Adipocyte (in vitro differentiated cells): ENCODE measurements at regions not wholly inside any gene's neighbourhood (a gene's known extent, or its start where the extent isn't known, plus 50 kb on each side); places are given as distances from the start of the nearest gene placed in this dataset.
"Not testable (repeated sequence)": the region's sequence is repeated elsewhere in the genome, so short reads cannot be mapped to it uniquely, and the experiment has no call there.

ENCODE experiments used
- DNase-seq: peaks from one replicate; pipeline ENCODE4 v3.0.0-alpha.2; 2015; ENCODE audit warnings: low read depth
- H3K27me3 ChIP-seq: replicated peaks from 2 replicates; pipeline ENCODE4 v1.7.0; 2013; ENCODE audit warnings: mild to moderate bottlenecking, low read length, moderate library complexity; ENCODE audit not compliant: control insufficient read depth, insufficient read depth
- H3K36me3 ChIP-seq: 2 replicates; pipeline ENCODE4 v1.7.0; 2013; ENCODE audit warnings: low read length, mild to moderate bottlenecking, moderate library complexity; ENCODE audit not compliant: control insufficient read depth, insufficient read depth, severe bottlenecking
- H3K4me1 ChIP-seq: 2 replicates; pipeline ENCODE4 v1.7.0; 2013; ENCODE audit warnings: mild to moderate bottlenecking, low read length, moderate library complexity; ENCODE audit not compliant: control insufficient read depth, insufficient read depth
- H3K4me3 ChIP-seq: 2 replicates; pipeline ENCODE4 v1.7.0; 2013; ENCODE audit warnings: mild to moderate bottlenecking, low read length, moderate library complexity
- H3K9ac ChIP-seq: 2 replicates; pipeline ENCODE4 v1.7.0; 2013; ENCODE audit warnings: mild to moderate bottlenecking, low read length, moderate library complexity
- H3K9me3 ChIP-seq: 2 replicates; pipeline ENCODE4 v1.7.0; 2013; ENCODE audit warnings: mild to moderate bottlenecking, low read length, moderate library complexity; ENCODE audit not compliant: control insufficient read depth

DNA sequence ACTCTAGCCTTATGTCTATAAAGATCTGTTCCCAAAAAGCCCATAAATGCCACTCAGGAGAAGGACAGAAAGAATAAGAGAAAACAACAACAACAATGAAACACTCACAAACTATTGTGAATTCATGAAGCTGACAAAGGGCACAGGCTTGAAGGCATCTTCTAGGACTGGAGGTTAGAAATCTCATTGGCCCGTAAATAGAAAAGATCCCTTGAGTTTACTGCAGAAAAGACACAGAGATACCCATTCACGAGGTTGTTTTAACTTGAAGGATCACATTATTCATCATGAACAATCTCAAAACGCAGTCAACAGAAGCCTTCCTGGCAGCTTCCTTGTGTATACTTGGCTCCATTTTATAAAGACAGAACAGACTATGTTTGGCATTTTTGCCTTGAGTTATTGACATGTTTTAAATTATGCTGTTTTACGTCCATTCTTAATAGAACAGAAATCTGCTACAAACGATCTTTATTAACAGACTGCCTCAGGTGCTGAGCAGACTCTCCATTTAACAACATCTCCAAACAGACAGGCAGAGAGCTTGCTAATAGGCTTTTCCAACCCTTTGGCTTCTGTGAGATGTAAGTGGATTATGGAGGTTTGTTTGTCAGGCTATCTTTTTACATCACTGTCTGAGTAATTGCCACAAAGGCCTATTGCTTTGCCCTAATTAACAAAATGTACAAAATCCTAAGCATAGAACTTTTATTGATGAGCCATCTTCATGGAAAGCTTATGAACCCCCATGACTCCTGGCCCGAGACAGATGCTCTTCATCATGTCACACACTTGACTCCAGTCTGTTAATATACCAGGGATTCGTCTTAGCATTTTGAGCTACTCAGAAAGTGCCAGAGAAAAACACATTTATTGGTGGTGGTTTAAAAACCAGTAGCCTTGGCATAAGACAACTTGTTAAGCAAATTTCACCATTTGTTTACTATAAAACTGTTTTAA is 735.3 kb upstream of the ZNF608 start:
- no peak for DNase-seq
- Histone ChIP-seq H3K27me3 (no peaks in the 10 kb centered on the region), H3K36me3 (no peaks in the 10 kb centered on the region), H3K4me3 (no peak overlapping the region), H3K9ac (no peak overlapping the region), H3K4me1 (peaks cover 29% of the 10 kb centered on the region), H3K9me3 (no peaks in the 10 kb centered on the region)

- H3K9ac ChIP-seq: no peak overlapping the region
- H3K36me3 ChIP-seq: no peaks in the 10 kb centered on the region
- DNase-seq: no peak
- H3K4me1 ChIP-seq: peaks cover 33% of the 10 kb centered on the region
- H3K9me3 ChIP-seq: no peaks in the 10 kb centered on the region
- no peaks in the 10 kb centered on the region for H3K27me3 ChIP-seq
- H3K4me3 ChIP-seq: no peak overlapping the region
These were observed 737.2 kb upstream of the ZNF608 start for GRCh38 chr5:125483609-125484008.

DNA sequence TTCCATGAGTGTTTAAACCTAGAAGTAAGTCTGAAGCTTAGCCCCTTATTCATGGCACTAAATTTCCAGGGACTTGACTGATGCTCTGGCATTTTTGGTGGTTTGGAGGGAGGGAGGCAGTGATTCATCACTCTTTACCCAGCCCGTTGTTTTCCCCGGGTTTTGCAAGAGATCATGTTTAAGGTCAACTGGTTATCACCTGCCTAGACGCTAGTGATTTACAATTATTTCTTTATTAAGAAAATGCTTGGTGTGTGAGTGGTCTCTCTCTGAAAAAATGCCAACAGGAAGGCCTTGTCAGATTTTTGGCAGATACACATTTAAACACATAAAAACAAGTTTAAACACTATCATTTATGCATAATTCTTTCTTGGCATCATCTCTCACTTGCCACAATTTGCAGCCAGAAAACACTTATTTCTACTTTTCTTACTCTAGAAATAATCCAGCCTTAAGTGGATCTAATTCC is 737.9 kb upstream of the ZNF608 start:
- DNase-seq: peak; percentile 74
- Histone ChIP-seq H3K9me3 (no peaks in the 10 kb centered on the region), H3K4me3 (peak overlapping the region; percentile 35), H3K27me3 (no peaks in the 10 kb centered on the region), H3K9ac (peak overlapping the region; percentile 34), H3K36me3 (no peaks in the 10 kb centered on the region), H3K4me1 (peaks cover 33% of the 10 kb centered on the region)

GRCh38 chr5:125484742-125485641 is 738.6 kb upstream of the ZNF608 start:
- no peaks in the 10 kb centered on the region for H3K27me3 ChIP-seq
- H3K36me3 ChIP-seq: no peaks in the 10 kb centered on the region
- peak; percentile 98 for DNase-seq
- peaks cover 33% of the 10 kb centered on the region for H3K4me1 ChIP-seq
- no peaks in the 10 kb centered on the region for H3K9me3 ChIP-seq
- peak overlapping the region; percentile 71 for H3K9ac ChIP-seq
- H3K4me3 ChIP-seq: peak overlapping the region; percentile 50

DNA sequence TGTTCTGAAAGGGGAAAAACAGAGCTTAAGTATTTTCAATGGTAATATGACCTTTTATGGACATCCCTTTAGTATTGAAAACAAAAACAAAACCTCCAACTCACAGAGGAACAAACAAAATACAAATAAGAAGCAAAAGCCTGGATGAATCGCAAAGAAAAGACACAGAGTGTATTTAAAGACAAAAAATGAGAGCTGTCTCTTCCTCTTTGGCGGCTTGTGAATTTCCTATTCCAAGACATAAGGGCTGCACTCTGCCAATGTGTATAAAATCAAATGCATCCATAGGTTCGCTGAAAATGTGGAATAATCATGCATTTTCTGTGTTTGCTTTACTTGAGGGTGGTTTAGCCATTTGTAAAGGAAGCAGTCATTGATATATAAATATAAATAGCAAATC is 739.3 kb upstream of the ZNF608 start:
- peak overlapping the region; percentile 50 for H3K4me3 ChIP-seq
- peaks cover 33% of the 10 kb centered on the region for H3K4me1 ChIP-seq

DNA sequence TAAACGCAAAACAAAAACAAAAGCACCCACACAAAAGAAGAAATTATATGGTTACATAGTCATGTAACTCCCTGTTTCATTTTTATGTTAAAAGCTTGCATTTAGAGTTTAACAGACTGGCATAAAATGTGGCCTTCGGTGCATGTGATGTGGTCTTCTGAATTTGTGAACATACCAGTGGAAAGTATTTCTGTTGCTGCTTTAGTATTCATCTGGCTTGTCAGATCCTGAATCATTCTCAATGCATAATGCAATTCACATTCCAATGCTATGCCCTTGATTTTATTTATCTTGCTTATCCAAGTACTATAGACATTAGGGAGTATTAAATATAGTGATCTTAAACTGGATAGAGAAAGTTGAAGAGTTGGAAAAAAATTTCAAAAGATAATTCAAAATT is 740.2 kb upstream of the ZNF608 start:
- DNase-seq: peak; percentile 82
- peaks cover 33% of the 10 kb centered on the region for H3K4me1 ChIP-seq
- H3K36me3 ChIP-seq: no peaks in the 10 kb centered on the region
- peak overlapping the region; percentile 14 for H3K9ac ChIP-seq
- no peaks in the 10 kb centered on the region for H3K27me3 ChIP-seq
- no peaks in the 10 kb centered on the region for H3K9me3 ChIP-seq
- H3K4me3 ChIP-seq: no peak overlapping the region

More for the DNA sequence above, 739.3 kb upstream of the ZNF608 start:
- no peaks in the 10 kb centered on the region for H3K27me3 ChIP-seq
- peak overlapping the region; percentile 71 for H3K9ac ChIP-seq
- no peak for DNase-seq
- H3K36me3 ChIP-seq: no peaks in the 10 kb centered on the region
- no peaks in the 10 kb centered on the region for H3K9me3 ChIP-seq

DNA sequence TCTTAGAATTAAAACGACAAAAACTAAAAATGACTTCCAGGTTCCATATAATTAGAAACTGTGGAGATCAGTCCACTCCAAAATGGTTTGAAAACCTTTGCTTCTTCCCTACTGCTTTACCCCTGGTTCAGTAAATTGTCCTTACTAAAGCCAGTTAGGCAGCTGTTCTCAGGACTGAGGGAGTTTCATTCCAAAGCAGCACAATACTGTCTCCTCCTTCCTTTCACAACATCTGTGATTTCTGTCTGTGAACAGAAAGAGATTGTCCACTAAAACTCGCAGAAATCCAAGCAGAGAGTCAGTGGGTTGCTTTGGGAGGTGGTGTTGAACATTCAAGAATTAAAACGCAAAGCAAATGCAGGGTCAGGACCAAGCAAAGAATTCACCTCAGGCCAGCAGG is 740.8 kb upstream of the ZNF608 start:
- peak; percentile 43 for DNase-seq
- no peaks in the 10 kb centered on the region for H3K27me3 ChIP-seq
- no peak overlapping the region for H3K4me3 ChIP-seq
- H3K9ac ChIP-seq: no peak overlapping the region
- no peaks in the 10 kb centered on the region for H3K9me3 ChIP-seq
- peaks cover 38% of the 10 kb centered on the region for H3K4me1 ChIP-seq
- H3K36me3 ChIP-seq: no peaks in the 10 kb centered on the region

- H3K27me3 ChIP-seq, H3K9ac ChIP-seq, DNase-seq, H3K36me3 ChIP-seq, H3K9me3 ChIP-seq, H3K4me3 ChIP-seq: not testable (repeated sequence)
- H3K4me1 ChIP-seq: peaks cover 40% of the 10 kb centered on the region
These were observed 741.2 kb upstream of the ZNF608 start for GRCh38 chr5:125487652-125488051.

DNA sequence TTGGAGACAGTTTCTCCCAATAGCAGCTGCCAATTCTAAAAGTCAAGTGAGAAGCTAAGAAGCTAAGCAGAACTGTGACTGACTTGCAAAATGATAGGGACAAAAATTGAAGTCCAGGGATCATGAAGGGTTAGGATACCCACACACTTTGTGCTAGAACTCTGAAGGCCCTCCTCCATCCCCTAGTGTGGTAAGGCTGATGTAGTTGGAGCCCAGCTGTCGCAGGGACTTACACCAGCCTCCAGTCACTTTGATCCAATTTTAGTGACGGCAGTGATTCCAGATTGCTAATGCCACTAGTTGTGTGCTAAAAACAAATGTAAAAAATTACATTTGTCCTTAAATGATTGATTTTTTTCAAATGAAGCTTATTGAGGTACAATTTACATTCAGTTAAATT is 742.7 kb upstream of the ZNF608 start:
- no peak overlapping the region for H3K9ac ChIP-seq
- no peak overlapping the region for H3K4me3 ChIP-seq
- DNase-seq: no peak
- peaks cover 34% of the 10 kb centered on the region for H3K4me1 ChIP-seq
- H3K36me3 ChIP-seq: no peaks in the 10 kb centered on the region
- no peaks in the 10 kb centered on the region for H3K27me3 ChIP-seq
- H3K9me3 ChIP-seq: peaks cover 6% of the 10 kb centered on the region

DNA sequence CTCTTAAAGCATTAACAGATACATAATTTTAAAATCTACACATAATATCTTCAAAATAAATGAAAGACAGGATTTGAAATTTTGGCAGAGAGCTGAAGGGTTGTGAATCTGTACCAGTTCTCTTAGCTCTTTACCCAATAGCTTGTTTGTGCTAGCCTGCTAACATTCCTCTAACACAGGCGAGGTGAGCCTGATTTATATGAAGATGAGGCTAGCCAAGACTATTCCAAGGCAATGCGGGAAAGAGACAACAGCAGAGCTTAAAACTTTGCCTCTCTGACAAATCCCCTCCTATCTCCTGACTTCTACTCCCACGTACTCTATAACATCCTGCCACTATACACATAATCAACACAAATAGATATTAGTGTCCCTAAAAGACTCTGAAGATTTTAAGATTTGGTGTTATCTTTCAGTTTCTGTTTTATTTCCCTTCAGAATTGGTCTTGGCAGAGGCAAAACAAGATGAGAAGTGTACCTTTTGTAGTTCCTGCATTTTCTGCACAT is 745.6 kb upstream of the ZNF608 start:
- Histone ChIP-seq H3K4me3 (peak overlapping the region; percentile 45), H3K9me3 (peaks cover 6% of the 10 kb centered on the region)
- DNase-seq: no peak

GRCh38 chr5:125492977-125493376 is 746.5 kb upstream of the ZNF608 start:
- H3K36me3 ChIP-seq: no peaks in the 10 kb centered on the region
- DNase-seq: no peak
- H3K27me3 ChIP-seq: no peaks in the 10 kb centered on the region
- no peak overlapping the region for H3K9ac ChIP-seq
- H3K4me1 ChIP-seq: peaks cover 10% of the 10 kb centered on the region
- peaks cover 6% of the 10 kb centered on the region for H3K9me3 ChIP-seq
- no peak overlapping the region for H3K4me3 ChIP-seq

More for the DNA sequence above, 745.6 kb upstream of the ZNF608 start:
- Histone ChIP-seq H3K36me3 (no peaks in the 10 kb centered on the region), H3K4me1 (peaks cover 8% of the 10 kb centered on the region), H3K9ac (peak overlapping the region; percentile 33), H3K27me3 (no peaks in the 10 kb centered on the region)
